Fibroblast of villous mesenchyme (primary cell): ENCODE measurements at regions not wholly inside any gene's neighbourhood (a gene's known extent, or its start where the extent isn't known, plus 50 kb on each side); places are given as distances from the start of the nearest gene placed in this dataset.

ENCODE experiments used
- DNase-seq: peaks from one replicate; pipeline ENCODE4 v3.0.0-alpha.2; 2010; ENCODE audit warnings: low read depth
- H3K4me3 ChIP-seq: 2 replicates; pipeline ENCODE4 v1.5.1; 2011; ENCODE audit warnings: low read depth, mild to moderate bottlenecking, low read length
- TF ChIP-seq, protein P1 (sequence below): IDR thresholded peaks from 2 replicates; pipeline ENCODE4 v1.5.1; 2012; ENCODE audit warnings: low read depth, mild to moderate bottlenecking, low read length; ENCODE audit not compliant: insufficient read depth

DNA sequence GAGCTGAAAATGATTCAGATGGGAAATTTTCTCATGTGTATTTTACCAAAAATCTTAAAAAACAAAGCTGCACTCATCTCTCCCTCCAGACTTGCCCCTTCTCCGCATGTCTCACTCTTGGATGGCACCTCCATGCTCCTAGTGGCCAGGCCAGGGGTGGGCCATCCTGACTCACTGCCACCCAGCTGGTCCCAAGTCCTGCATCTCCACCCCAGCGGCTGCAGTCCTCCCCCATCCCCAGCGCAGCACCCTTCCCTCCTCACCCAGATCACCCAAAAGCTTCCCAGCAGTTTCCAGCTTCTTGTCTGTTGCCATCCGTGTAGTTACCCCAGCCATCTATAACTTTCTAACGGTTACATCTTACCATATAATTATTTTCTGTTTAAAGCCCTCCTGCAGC lies 53.0 kb upstream of the INSIG1 start:
- TF ChIP-seq, protein P1, sequence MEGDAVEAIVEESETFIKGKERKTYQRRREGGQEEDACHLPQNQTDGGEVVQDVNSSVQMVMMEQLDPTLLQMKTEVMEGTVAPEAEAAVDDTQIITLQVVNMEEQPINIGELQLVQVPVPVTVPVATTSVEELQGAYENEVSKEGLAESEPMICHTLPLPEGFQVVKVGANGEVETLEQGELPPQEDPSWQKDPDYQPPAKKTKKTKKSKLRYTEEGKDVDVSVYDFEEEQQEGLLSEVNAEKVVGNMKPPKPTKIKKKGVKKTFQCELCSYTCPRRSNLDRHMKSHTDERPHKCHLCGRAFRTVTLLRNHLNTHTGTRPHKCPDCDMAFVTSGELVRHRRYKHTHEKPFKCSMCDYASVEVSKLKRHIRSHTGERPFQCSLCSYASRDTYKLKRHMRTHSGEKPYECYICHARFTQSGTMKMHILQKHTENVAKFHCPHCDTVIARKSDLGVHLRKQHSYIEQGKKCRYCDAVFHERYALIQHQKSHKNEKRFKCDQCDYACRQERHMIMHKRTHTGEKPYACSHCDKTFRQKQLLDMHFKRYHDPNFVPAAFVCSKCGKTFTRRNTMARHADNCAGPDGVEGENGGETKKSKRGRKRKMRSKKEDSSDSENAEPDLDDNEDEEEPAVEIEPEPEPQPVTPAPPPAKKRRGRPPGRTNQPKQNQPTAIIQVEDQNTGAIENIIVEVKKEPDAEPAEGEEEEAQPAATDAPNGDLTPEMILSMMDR, result no peak
- DNase-seq, result no peak
- no peak overlapping the region for H3K4me3 ChIP-seq

DNA sequence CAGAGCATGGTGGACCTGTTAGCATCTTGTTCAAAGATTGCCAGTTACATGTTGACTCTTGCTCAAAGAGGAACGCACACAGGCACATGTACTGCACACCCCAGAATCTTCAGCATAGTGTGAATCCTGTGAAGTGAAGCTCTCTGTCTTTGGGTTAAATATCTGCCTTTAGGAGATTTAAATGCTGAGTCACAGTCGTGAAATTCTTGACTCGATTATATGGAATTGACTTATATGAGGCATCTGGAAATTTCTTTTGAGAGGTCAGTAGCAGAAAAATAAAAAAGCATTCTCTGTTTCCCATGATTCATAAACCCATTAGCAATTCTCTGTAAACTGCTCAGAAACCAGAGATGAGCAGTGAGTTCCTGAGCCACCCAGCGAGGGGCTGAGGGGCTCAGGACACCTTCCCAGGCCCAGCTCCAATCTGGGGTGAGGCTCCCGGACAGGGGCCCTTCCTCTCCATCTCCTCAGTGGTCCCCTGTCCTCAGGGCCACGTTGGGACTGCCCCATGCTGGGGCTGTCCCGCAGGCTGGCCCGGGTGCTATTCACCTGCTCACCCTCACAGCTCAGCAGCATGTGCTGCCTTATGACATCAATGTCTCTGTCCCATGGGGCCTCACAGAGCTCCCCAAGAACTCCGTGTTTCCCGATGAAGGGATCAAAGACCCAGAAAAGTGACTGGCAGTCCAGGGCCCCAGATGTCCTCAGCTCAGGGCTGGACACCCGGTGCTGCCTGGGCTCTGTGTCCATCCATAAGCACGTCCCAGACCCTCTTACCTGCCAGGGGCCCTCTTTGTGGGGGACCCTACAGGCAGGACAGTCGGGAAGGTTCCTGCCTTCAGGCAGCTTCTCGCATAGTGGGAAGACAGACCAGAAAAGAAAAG lies 50.0 kb upstream of the INSIG1 start:
- H3K4me3 ChIP-seq, result no peak overlapping the region
- TF ChIP-seq, protein P1, result no peak
- no peak for DNase-seq
